ENCODE measurements at regions not wholly inside any gene's neighbourhood (a gene's known extent, or its start where the extent isn't known, plus 50 kb on each side); places are given as distances from the start of the nearest gene placed in this dataset.
"Not testable (repeated sequence)": the region's sequence is repeated elsewhere in the genome, so short reads cannot be mapped to it uniquely, and the experiment has no call there.

DNA sequence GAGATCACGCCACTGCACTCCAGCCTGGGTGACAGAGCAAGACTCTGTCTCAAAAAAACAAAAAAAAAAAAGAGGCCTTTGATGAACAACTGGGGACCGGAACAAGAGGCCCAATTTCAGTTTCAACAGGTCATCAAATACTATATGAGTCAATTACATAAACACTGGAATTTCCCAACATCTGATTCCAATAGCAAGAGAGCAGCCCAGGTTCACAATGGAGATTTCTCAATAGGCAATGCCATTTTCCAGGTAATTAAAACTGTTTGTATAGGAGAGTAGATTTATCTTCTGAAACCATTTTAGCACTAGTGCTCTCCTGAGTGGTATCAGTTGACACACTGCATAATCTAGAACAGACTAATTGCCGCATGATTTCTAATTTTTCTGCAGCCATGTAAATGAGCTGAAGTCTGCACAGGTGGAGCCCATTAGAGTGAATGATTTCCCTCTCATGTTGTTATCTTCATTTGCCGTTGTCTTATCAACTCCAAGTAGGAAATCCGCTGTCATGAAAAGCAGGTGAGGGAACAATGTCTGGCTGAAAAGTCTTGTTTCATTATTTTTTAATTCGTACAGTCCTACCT is 264.1 kb upstream of the MEIS1 start:
- DNase-seq, result no peak

DNA sequence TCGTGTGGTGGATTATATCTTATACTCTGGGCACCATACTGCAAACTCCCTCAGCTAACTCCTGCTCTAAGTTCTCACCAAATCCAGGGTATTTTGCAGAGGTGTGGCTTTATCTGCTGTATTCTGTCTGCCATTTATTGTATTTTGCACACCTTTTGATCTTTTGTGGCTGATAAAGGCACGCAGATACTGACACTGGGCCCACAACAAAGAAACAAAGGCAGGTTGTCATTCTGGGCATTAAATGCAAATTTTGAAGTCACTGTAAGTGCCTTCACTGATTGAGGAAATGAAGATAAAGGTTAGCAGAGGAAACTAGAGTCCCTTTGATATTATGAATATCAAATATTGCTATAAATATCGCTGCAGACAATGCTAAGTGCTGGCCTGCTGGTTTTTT is 265.8 kb upstream of the MEIS1 start:
- no peak for DNase-seq

DNA sequence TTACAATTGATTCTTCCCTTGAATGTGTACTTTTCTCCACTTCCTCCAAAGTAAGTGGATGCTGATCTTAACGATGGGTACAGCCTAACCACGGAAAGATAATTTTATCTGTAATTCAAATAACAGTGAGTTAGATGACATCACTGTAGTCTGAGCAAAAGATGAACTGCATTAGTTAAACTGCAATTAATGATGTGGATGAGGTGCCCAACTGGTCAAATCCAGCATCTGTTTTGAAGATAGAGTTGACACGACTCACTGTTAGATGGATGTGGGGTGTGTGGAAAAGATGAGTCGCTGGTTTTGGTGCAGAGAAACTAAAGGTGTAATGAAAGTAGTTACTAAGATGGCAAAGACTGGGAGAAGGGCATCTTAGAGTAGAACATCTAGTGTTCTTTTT is 270.5 kb upstream of the MEIS1 start:
- no peak for DNase-seq

DNA sequence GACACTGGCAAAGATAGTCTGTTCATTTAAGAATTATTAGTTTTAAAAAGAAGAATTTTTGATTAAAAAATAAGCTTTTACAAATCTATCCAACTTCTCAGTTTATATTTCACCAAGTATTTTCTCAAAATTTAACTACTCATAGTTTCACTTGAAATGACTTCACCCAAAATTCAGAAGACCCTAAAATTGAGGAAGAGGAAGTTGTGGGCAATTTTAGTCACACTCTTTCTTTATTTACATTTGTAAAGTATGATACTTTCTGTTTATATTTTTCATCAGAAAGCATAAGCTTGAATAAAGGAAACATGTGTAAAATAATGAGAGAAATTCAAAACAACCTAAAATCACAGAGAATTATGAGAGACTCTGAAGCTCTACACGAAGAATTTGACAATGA is 278.8 kb upstream of the MEIS1 start:
- no peak for DNase-seq

DNA sequence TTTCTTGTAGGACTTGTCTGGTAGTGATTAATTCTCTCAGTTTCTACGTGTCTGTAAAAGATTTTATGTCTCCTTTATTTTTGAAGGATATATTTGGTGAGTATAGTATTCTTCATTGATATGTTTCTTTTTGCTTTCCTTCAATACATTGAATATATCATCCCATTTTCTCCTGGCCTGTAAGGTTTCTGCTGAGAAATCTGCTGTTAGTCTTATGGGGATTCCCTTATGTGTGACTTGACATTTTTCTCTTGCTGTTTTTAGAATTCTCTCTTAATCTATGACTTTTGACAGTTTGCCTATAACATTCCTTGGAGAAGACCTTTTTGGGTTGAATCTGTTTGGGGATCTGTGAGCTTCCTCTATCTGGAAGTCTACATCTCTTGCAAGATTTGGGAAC is 281.0 kb upstream of the MEIS1 start:
- no peak for DNase-seq

DNA sequence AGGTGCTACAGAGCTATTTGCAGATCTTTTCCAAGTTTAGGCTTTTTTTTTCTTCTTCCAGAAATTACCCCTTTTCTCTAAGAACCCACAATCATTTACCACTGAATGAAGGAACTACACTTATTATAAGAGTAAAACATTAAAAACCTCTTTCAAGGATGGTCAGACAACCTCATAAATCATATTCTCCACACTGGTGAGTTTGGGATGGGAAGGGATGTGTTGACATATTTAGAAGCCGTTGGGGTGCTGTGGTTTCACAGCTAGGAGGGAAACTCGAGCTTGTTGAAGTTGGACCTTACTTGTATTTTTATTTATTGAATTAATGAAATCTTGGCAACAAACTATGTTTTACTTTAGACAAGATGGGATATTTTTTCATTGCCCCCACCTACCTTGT is 289.4 kb upstream of the MEIS1 start:
- no peak for DNase-seq

DNA sequence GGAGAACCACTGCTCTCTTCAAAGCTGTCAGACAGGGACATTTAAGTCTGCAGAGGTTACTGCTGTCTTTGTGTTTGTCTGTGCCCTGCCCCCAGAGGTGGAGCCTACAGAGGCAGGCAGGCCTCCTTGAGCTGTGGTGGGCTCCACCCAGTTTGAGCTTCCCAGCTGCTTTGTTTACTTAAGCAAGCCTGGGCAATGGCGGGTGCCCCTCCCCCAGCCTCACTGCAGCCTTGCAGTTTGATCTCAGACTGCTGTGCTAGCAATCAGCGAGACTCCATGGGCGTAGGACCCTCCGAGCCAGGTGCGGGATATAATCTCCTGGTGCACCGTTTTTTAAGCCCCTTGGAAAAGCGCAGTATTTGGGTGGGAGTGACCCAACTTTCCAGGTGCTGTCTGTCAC is 290.6 kb upstream of the MEIS1 start:
- DNase-seq, result not testable (repeated sequence)

DNA sequence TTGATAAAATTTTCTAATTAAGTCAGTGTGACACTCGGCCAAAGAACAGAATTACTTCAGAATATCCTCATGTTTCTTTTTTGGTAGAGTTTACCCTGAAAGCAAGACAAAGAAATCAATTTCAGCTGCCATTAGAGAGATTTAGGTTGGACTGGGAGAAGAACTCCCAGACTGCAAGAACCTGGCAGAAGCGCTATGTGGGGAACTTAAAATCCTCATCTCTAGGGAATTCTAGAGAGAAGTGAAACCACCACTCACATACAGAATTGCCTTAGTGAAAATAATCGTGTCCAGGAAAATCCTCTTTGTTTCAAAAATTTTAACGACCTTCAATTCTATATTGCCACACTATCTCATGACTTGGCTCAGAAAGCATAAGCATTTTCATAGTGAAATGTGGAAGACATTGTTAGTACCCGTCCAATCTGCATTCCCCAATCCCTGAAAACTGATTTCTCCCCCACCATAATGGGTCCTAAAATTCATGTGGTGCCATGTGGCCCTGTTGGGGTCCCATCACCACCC is 297.3 kb upstream of the MEIS1 start:
- no peak for DNase-seq

DNA sequence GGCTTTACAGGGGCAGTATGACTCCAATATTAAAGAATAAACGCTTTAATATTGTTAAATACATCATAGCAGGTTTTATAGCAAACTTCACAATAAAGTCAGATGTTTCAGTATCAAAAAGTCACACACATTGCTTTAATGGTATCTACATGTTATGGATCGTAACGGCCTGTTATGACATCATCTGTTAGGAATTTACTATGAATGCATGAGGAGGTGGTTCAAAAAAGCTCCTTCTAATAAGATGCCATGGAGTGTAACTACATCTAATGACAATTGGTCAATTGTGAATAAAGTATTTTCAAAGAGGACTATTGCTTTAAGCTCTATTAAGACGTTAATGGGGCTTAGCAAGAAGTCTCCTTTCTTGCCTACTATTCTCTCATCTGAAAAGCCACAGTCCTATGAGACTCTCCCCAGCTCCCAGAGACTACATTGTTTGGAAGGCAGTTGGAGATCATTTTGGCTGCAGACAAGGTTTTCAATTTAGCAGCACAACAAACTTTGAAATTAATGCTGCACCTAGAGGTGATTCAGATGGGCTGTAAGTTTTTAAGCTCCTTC is 300.7 kb upstream of the MEIS1 start:
- no peak for DNase-seq

DNA sequence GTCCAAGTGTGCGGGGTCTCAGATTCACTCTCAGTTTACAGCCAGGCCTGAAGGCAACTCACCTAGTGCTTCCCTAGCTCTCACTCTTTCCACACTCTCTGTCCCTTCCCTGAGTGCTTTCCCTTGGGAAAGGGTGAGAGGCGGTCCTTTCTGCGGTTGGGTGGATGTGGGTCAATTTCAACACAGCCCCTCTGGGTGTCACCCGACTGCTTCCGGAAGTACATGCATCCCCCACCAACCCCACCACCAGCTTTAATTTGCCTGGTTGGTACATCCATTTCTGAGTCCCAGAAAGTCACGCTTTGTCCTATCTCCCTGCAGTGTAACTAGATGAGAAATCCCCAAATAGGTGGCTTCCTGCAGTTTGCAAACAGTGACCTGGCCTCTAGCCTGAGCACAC is 307.3 kb upstream of the MEIS1 start:
- no peak for DNase-seq

DNA sequence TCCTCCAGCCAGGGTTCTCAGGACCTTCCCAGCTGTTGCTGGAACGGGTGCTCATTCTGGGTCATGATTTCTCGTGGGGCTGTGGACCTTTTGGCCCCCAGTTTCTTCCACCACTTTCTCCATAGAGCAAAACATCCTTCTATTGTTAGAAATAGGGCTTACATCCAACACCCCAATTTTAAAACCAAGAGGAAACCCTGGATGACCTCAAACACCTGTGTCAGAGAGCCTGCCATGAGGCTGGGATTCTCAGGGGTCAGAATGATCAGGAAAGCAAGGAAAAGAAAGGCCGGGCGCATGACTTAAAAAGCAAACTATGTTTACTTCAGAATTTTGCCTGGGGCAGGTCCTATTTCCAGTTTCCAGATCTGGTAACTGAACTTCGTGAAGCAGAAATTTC is 307.9 kb upstream of the MEIS1 start:
- no peak for DNase-seq

DNA sequence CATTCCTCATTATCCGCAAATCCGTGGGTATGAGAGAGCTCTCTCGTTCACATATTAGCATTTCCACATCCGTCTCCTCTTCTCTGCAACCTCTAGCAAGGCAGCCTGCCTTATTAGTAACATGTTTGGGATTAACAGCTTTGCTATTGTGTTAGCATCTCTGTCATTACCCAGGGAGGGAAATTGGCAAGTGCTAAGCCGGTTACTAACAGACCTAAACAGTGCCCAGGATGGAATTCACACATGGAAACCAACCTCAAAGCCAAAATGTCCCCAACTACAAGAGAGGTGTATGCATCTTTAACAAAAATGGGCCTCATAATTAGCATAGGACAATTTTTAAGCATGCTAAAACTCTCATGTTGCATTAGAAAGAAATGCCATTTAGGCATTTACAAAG is 309.0 kb upstream of the MEIS1 start:
- DNase-seq, result no peak

DNA sequence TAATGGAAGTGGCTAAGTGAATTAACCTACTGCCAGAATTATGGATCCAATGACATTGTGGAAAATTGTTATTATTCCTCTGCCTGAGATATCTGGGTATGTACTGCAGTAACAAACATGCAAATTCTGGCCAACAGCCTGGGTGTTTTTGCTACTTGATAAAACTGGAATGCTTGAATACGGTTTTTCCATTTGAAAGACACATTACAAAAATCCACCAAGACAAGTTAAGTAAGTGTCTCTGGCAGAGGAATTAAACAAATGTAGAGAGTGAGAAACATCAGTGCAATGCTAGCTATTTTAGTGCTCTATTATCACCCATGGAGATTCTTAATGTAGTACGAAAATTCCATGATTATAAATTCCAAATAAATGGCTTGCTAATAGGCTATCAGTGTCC is 312.4 kb upstream of the MEIS1 start:
- DNase-seq, result no peak

DNA sequence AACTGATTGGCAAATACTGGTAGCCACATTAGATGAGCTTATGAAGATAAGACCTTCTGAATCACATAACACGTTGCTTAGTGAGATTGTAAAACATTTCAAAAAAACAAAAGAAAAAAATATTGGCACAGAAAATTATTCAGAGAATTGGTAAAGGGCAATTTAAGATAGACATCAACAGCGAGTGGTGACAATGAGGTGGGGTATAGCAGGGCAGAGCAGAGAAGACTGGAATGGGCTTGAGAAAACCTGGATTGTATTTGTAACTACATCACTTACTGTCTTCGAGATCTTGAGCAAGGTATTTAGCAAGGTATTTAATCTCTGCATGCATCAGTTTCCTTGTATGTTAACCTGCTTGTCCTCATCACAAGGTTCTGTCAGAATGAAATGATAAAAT is 313.0 kb upstream of the MEIS1 start:
- DNase-seq, result no peak

DNA sequence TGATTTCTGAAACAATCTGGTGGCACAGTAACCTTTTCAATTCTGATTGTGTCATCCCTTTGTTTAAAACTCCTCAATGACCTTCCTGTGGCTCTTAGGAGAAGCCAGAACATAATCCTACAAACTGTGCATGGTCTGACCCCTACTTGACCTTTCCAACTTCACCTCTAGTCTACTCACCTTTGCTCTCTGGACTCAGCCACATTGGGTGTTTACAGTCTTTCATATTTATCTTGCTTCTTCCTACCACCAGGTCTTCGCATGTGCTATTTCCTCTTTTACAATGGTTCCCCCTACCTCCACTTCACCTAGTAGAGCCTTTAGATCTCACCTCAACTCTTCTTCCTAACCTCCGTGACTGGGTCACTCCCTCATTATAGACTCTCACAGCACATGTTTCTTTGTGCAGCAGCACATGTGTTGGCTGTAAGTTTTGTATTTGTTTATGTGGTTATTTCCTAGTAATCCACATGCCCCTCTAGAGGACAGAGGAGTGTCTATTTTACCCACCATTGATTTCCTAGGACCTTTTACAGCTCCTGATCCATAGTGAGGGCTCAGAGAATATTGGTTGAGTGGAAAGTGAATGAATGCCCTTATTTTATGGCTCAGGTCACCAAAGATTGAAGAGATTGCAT is 320.8 kb upstream of the MEIS1 start:
- DNase-seq, result no peak

DNA sequence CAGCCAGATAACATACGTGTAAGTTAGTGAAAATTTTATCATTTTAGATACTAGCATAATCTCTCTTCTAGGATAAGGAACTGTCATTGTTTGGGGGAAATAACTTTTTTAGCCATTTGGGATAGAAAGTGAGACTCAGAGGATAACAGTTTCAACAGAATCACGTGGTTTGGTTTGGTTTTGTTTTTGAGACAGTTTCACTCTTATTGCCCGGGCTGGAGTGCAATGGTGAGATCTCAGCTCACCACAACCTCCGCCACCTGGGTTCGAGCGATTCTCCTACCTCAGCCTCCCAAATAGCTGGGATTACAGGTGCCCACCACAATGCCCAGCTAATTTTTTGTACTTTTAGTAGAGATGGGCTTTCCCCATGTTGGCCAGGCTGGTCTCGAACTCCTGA is 323.2 kb upstream of the MEIS1 start:
- DNase-seq, result no peak

DNA sequence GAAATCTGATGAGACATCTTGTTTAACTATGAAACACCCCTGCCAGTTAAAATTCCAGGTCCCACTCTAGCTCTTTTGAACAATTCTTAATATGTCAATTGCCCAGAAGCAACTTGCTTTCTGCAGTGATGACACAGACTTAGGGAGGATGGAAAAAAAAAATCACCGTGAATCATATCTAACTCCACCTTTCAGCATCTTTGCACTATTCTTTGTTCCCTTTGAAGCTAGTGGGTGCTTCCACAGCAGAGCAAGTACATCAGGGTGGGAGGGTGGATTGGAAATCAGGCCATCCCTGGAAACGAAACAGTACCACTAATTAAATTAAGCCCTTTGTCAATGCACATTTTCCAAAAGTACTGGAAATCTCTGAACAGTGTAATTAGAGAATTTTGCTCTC is 324.3 kb upstream of the MEIS1 start:
- DNase-seq, result no peak

DNA sequence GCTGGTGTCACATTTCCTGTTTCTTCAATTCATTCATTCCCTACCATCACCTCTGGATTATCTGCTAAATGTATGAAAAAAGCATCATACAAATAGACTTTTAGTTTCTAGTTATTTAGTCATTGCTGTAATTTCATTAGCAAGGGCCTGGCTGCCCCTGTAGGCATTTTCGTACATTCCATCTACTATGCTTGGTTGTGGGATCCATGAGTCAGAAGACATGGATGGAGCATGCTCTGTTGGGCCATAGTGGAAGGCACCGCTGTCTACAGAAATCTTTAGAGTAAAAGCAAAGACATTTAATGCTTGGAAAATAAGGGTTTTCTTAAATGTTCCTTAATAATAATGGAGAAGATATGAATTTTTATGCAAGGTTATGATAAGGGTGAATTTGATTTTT is 324.8 kb upstream of the MEIS1 start:
- no peak for DNase-seq

DNA sequence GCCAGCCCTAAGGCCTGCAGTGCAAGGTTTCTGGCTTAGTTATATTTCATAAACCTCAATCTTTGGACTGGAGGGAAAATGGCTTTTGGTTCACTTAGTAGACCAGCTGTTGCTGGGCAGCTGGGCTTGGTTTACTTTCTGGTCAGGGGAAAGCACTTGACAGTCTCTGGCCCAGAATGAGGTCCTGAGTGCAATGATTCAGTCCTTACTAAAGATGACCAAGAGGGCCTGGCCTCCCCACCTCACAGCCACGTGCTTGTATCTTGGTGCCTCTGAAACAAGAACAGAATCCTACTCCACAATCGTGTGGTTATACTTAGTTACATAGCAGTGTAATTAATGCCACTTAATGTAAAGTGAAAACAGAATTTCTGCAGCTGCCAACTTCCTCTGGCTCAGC is 325.5 kb upstream of the MEIS1 start:
- no peak for DNase-seq

DNA sequence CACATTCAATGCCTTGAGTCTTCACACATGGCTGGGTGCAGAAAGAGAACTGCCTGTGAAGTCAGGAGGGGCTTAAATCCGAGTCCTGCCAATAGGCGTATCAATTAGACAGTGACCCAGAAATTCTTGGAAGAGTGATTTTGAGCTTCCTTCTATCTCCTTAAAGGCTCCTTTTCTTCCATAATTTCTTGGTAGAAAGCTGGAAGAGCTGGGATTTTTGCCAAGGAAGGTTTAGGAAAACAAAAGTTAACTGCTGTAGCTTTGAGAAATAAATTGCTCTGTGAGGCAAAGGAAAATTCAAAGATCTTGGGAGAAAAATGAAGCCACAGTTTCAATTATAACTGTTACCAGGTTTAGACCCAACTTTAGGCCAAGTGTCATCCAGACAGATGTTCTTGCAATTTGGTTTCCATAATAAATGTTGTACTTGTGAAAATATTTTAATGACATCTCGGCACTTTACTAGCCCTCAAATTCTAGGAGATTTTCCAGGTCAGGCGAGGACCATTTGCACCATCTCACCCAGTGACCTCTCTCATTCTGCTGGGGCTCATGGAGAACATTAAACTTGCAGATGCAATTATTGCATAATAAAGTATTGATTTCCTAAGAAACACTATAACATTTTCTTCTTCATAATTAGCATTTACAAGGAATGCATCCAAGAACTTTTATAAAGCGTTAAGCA is 329.7 kb upstream of the MEIS1 start:
- DNase-seq, result no peak

DNA sequence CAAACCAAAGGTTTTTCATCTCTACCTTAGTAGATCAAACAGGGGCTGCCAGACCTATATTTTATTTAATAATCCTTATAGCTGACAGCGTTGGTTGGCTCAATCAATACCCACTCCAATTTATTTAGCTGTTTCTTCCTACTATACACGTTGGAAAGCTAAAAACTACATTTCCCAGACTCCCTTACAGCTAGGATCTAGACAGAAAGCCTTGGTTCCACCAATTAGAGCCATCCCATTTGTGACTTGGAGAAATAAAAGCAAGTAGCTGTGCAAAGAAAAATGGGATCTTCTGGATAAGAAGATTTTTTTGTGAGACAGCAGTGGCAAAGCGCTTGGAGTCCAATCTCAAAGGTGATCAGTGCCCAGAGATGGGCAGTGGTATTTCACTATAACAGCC is 331.3 kb upstream of the MEIS1 start:
- DNase-seq, result no peak

DNA sequence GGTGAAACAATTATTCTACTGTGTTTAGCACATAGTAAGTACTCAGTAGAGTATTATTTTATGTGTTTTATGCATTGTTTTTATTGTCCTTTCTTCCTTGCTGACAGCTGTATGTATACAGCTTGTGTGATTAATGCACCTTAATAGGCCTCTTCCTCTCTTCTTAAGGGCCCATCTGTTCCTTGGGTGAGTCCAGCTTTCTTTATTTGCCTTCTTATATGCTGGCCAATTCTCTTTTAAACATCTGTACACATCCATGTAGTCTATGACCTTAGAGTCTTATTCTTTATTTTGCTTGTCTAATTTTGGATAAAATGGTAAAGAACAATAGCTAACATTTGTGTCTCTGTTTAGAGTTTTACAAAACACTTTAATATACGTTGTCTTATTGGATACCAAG is 333.7 kb upstream of the MEIS1 start:
- no peak for DNase-seq

DNA sequence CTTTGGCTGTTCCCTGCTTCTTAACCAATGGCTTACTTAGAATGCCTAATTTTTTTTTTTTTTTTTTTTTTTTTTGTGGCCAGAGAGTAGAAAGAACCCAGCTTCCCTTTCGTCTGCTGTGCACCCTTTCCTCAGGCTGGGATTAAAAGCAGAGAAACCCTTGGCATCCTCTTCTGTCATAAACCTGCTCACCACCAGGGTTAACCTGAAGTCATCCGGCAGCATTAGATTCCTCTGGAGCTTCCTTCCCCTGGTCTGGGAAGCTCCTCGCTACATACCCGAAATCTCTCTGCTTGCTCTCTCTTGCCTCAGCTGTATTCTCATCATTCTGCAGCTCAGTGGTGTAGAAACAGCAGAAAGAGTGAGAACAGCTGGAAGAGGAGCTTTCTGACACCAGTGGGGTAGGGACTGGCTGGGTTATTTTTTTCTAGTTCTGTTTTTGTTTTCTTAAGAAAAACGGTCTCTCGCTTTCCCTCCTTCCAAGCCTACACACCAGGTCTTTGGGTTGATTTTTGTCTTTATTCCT is 339.0 kb upstream of the MEIS1 start:
- DNase-seq, result no peak

DNA sequence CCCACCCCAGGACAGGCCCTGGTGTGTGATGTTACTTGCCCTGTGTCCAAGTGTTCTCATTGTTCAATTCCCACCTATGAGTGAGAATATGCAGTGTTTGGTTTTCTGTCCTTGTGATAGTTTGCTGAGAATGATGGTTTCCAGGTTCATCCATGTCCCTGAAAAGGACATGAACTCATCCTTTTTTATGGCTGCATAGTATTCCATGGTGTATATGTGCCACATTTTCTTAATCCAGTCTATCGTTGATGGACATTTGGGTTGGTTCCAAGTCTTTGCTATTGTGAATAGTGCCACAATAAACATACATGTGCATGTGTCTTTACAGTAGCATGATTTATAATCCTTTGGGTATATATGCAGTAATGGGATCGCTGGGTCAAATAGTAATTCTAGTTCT is 340.2 kb upstream of the MEIS1 start:
- DNase-seq, result not testable (repeated sequence)

Measured in suppressor macrophage treated with lipopolysaccharide for 4 hours (primary cell).